Stimulated activated CD4-positive, alpha-beta T cell treated with anti-CD3 and anti-CD28 coated beads, Interleukin-2, amount 100 ng/mL, for 24 hours (primary cell): ENCODE measurements at regions not wholly inside any gene's neighbourhood (a gene's known extent, or its start where the extent isn't known, plus 50 kb on each side); places are given as distances from the start of the nearest gene placed in this dataset.
A peak's percentile ranks its signal among the peaks of the same experiment; 100 is the strongest.
"Not testable (repeated sequence)": the region's sequence is repeated elsewhere in the genome, so short reads cannot be mapped to it uniquely, and the experiment has no call there.

Experiments used
- DNase-seq, 2 donors: peaks; one replicate each; pipeline ENCODE4 v3.0.0-alpha.2; 2020

DNA sequence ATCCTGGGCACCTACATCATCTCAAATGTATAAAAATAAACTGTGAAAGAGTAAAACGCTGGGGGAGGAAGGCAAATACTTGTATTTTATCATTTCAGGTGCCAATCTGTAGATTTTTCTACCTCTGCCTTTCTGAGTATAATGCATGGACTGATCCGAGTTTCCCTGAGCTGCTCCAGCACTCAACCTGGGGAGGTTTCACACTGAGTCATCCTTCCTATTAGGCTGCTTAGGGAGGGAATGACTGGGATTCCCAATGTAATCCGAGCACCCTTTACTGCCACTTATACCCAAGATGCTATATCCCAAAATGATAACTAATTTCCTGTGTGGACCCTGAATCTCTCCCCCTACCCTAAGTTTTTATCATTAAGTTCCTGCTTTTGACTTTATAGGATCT is 126.6 kb downstream of the HNRNPD start:
- no peak for DNase-seq

- DNase-seq: no peak
Measured at GRCh38 chr4:82241534-82241933, 132.3 kb downstream of the HNRNPD start.

- DNase-seq: no peak
Measured at GRCh38 chr4:82240410-82240809, 133.4 kb downstream of the HNRNPD start.

DNA sequence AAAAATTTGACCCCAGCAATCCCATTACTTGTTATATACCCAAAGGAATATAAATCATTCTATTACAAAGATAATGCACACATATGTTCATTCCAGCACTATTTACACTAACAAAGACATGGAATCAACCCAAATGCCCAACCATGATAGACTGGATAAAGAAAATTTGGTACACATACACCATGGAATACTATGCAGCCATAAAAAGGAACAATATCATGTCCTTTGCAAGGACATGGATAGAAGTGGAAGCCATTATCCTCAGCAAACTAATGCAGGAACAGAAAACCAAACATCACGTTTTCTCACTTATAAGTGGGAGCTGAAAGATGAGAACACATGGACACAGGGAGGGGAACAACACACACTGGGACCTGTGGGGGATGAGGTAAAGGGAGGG is 136.6 kb downstream of the HNRNPD start:
- DNase-seq: not testable (repeated sequence)

GRCh38 chr4:82235346-82235745 is 138.4 kb downstream of the HNRNPD start:
- DNase-seq: no peak

DNA sequence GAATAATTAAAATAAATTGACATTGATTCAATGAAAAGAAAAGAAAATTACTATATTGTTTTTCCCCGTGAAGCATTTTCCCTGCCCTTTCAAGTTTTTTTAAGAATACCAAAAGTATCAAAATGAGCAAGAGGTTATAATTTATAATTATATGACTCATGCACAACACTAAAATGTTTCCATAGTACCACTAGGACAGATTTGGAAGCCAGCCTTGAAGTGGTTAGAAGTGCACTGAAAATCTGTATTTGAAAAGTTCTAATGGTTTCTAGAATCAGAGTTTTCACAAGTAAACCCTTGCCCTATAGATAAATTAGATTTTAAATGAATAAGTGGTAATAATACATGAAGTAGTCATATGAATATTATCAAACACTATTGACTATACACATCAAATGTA is 140.9 kb downstream of the HNRNPD start:
- no peak for DNase-seq

- no peak for DNase-seq
Measured at GRCh38 chr4:82231806-82232205, 142.0 kb downstream of the HNRNPD start.

DNA sequence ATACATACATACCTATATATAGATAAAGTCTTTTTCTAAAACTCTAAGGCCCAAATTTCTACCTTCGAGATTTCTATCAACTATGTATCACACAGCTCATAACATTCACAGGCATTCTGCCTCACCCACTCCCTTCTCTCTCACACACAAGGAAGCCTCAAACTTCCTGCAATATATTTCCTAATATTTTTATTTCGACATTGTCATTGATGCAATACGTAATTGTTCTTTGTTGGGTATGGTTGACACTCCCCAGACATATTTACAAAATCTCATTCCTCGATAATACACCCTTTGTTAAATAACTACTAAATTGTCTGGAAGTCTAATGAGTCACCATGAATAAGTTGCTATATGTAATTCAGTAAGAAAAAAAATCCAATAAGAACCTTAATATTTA is 143.5 kb downstream of the HNRNPD start:
- no peak for DNase-seq

- no peak for DNase-seq
Measured at GRCh38 chr4:82225030-82225429, 148.8 kb downstream of the HNRNPD start.

GRCh38 chr4:82223715-82224114 is 150.1 kb downstream of the HNRNPD start:
- peak in 1 of 2 donors; percentile 11 for DNase-seq

DNA sequence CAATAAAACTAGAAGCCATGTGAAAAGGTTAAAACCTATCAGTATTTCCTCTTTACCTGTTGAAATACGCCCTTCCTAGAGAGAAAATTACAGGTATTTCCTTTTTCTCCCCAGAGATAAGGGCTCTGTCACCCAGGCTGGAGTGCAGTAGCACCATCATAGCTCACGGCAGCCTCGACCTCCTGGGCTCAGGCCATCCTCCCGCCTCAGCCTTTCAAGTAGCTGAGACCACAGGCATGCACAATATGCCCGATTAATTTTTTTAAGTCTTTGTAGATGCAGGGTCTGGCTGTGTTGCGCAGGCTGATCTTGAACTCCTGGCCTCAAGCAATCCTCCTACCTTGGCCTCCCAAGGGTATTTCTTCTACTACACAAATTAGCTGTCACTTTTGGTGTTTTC is 154.4 kb downstream of the HNRNPD start:
- no peak for DNase-seq

DNA sequence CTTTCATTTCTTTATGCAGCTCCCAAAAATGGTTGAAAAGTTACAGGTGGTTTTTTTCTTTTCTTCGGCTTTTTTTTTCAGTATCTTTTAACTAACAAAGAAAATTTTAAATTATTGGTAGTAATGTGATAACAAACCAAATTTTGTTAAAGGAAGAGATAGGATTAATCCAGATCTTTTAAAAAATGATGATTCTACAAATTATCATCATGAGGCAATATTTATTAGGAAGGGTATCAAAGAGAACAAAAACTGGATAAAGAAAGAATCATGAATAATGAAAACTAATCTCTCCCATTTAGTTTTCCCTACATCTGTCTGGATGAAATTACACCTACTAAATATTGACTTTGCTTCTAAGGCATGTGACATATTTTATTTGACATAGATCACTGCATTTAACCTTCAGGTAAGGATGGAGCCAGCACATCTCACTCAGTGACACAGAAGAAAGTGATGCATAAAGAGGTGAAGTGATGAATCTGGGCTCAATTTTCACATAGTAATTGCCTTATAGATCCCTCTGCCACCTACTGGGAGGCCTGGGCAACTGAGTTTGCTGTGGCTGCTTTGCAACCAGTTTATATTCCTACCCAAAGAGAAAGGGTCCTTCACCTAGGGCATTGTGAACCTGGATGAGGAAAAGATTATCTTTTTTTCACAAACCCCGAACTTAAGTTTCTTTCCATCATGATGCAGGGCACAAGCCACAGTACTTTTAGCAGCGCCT is 155.6 kb downstream of the HNRNPD start:
- no peak for DNase-seq

DNA sequence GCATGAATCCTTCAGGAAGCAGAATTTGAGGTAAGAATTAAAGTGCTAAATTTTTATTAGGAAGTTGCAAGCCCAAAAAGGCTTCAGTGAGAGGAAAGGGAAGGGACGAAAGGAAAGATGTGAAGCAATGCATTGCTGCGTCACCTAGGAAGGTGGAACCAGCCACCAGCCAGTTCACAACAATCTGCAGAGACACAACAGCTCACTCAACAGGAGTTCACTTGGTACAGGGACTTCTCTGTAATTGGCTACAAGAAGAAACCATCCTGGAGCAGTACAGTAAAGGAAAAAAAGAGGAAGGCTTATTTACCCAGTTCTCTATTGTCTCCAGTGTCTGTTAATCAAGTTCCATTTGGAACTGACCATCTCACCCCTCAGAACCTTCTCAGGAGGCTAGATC is 157.6 kb downstream of the HNRNPD start:
- DNase-seq: no peak

GRCh38 chr4:82215800-82216199 is 158.0 kb downstream of the HNRNPD start:
- no peak for DNase-seq

DNA sequence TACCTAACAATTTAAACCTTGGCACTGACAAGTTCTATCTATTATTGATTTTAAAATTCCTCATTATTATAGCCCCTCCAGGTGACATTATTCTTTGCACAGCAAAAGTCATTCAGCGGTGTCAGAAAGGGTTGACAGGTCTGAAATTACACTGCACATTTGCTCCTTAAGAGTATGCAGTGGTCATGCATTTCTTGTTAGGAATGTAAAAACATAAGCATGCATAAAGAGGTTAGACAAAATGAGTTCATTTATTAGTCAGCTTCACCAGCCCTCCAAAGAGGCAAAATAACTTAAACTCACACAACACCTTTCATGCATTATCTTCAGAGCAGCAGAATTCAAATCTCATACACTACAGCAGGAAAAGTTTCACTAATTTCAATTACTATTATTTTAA is 158.8 kb downstream of the HNRNPD start:
- no peak for DNase-seq

DNA sequence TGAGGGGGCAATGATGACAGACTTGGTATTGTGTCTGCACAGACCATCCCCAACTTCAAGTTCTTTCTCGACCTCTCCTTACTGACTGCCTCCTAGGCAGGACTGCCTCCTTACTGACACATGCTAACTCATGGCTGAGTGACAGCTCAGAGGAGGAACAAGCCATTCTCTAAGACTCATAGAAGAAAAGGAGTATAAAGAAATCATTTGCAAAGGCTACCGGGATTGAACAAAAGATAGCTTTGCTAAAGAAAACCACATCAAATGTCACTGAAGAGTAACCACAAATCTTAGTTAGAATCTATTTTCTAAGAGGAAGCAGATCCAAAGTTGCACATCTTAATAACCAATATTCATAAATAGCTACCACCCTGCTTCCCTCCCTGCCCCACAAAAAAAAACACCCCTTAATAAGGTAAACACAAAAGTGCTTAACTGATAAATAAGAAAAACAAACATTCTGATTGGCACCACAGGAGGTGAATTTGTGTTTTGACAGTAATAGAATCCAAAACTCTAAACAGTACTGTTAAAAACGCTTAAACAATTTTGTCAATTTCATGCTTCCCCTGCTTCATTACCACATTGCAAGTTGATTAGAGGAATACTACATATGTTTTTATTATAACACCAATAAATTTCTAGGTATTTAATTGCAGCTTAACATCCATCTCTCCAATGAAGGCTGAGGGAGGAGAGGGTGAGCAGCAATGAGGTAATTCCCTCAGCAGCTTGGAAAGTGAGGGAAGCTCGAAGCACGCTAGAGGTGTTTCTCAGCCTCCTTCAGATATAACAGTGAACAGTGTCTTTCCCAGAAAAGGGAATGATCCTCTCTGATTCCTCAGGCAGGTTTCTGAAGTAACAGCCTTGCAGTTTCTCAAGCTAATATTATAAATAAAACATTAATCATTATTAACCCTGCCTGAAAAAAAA is 160.0 kb downstream of the HNRNPD start:
- no peak for DNase-seq

- peak; percentile 55 to 62 for DNase-seq
Measured at GRCh38 chr4:82201805-82202641, 171.8 kb downstream of the HNRNPD start.

GRCh38 chr4:82201303-82201702 is 172.5 kb downstream of the HNRNPD start:
- DNase-seq: no peak

DNA sequence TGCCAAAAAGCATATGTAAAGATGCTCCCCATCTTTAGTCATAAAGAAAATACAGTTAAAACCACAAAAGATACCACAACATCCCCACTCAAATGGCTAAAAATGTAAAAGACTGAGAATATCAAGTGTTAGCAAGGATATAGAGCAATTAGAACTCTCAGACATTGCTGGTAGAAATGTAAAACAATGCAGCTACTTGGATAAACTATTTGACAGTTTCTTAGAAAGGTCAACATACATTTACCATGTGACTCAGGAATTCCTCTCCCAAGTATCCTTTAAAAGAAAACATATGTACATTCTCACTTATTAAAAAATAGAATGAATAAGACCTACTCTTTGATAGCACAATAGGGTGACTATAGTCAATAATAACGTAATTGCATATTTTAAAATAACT is 173.7 kb downstream of the HNRNPD start:
- no peak for DNase-seq

DNA sequence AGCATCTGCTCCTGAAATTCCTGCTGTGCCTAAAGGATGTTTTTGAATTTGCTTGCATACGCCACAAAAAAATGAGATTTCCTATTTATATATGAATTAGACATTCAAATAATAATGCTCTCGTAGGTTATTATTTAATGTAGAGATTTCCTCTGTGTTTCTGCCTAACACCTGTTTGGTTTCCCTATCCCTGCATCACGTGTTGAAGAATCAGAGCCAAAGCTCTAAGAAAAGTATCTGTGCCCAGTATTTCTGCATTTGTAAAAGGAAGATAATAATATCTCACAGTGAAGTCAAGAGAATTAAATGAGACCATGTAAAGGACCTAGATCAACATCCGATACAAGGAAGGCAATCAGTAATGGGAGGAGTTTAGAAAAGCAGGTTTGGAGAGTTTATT is 179.5 kb downstream of the HNRNPD start:
- no peak for DNase-seq

- DNase-seq: no peak
Measured at GRCh38 chr4:82192017-82192673, 181.6 kb downstream of the HNRNPD start.

DNA sequence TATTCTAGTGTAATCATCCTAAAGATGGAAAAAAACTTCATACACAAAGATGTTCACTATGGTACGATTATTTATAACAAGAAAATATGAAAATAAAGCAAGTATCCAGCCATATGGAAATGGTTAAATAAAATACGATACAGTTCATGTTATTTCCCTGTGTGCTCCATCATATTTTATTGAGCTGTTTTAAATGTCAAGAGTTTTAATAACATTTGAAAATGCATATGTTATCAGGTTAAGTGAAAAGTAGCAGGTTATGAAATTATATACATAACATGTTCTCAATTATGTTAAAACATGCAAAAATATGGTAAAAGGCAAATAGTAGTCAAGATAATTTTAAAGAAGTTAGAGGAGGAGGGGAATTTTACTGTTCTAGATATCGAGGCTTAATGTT is 192.0 kb downstream of the HNRNPD start:
- no peak for DNase-seq

GRCh38 chr4:82172186-82172585 is 201.6 kb downstream of the HNRNPD start:
- DNase-seq: no peak
